Ovary (tissue), 7 donors: ENCODE measurements at regions not wholly inside any gene's neighbourhood (a gene's known extent, or its start where the extent isn't known, plus 50 kb on each side); places are given as distances from the start of the nearest gene placed in this dataset.

Experiments used
- DNase-seq, 5 donors: peaks; one replicate each; pipeline ENCODE4 v3.0.0-alpha.2; 2019 to 2020
- H3K27ac ChIP-seq, 2 donors: fragments of 200-600 bp; one replicate each; pipeline versions ENCODE4 v1.5.1 to v1.8.0; 2019 to 2022
- H3K27me3 ChIP-seq: fragments of 200-600 bp; one replicate; pipeline ENCODE4 v1.8.0; 2022
- H3K36me3 ChIP-seq: fragments of 200-600 bp; sonication (generic); one replicate; pipeline ENCODE4 v1.5.1; 2019
- H3K4me1 ChIP-seq: one replicate; pipeline ENCODE4 v1.8.1; 2013; ENCODE audit warnings: mild to moderate bottlenecking, moderate library complexity; ENCODE audit not compliant: insufficient read depth
- H3K4me3 ChIP-seq: fragments of 200-600 bp; sonication (generic); one replicate; pipeline ENCODE4 v1.5.1; 2017
- H3K9me3 ChIP-seq, 2 donors: fragments of 200-600 bp in 1 of 2; sonication (generic) in 1 of 2; one replicate each; pipeline versions ENCODE4 v1.5.1 to v1.8.1; 2013 to 2019; ENCODE audit warnings: mild to moderate bottlenecking in 1 of 2, moderate library complexity in 1 of 2
- CTCF ChIP-seq, 3 donors: fragments of 450-650 bp in 2 of 3; fragments of 200-600 bp in 1 of 3; IDR thresholded peaks; one replicate each; pipeline versions ENCODE4 v1.5.1 to v1.8.0; 2016 to 2022; ENCODE audit warnings: antibody characterized with exemption in 3 of 3, mild to moderate bottlenecking in 1 of 3
- EP300 ChIP-seq: sonication (generic); formaldehyde crosslinking; IDR thresholded peaks from one replicate; pipeline ENCODE4 v1.6.1; 2017; ENCODE audit warnings: antibody characterized with exemption
- POLR2A ChIP-seq: fragments of 450-650 bp; IDR thresholded peaks from one replicate; pipeline ENCODE4 v1.6.1; 2017; ENCODE audit warnings: antibody characterized with exemption, mild to moderate bottlenecking, moderate library complexity
- WGBS, 3 donors: extraction: QIAGEN DNeasy Blood & Tissue Kit in 1 of 3; methylation state at CpG; one replicate each; pipeline versions ENCODE4 v1.1.5 to v1.1.7; 2013 to 2017; 5-methylcytosine and 5-hydroxymethylcytosine counted together
- intact Hi-C, 4 donors: fragments of 100-400 bp; cut with DNase I; formaldehyde crosslinking; loops; one replicate each; pipeline versions ENCODE4 v1.11.0 to v1.15.1; 2022 to 2023
- donor health status: DM: no; HTN: no; CAD: no; lungs with moderate emphysema.
- donor health status: DM: no; HTN: no; CAD: no.
- donor health status: Bipolar disorder and iron deficiency.
- donor health status: DM: no; HTN: no; CAD: no.
- donor health status: DM: yes; HTN: yes; CAD: no.

GRCh38 chr1:78226784-78227183 is 181.0 kb downstream of the GIPC2 start:
- peak in 1 of 5 donors; percentile 33 for DNase-seq
- WGBS, 3 donors, result 77 to 84% (median 82%) methylated on average over 3 of the region's 3 CpGs
- H3K9me3 ChIP-seq, result no peaks in the 10 kb centered on the region
- no peaks in the 10 kb centered on the region for H3K27me3 ChIP-seq
- no peak for TF ChIP-seq POLR2A
- no peak for TF ChIP-seq EP300
- no peak for TF ChIP-seq CTCF (IDR thresholded peaks at IDR 0.05)
- H3K36me3 ChIP-seq, result no peaks in the 10 kb centered on the region
- no peak overlapping the region for H3K4me3 ChIP-seq
- peaks cover 5% of the 10 kb centered on the region for H3K4me1 ChIP-seq
- no peak overlapping the region for H3K27ac ChIP-seq
- intact Hi-C loops, result no loop called here

GRCh38 chr1:78227705-78228635 is 182.2 kb downstream of the GIPC2 start:
- Histone ChIP-seq H3K27me3 (no peaks in the 10 kb centered on the region), H3K36me3 (no peaks in the 10 kb centered on the region), H3K27ac (no peak overlapping the region), H3K4me1 (peaks cover 5% of the 10 kb centered on the region), H3K4me3 (no peak overlapping the region), H3K9me3 (no peaks in the 10 kb centered on the region)
- intact Hi-C loops, result no loop called here
- no peak for DNase-seq
- TF ChIP-seq POLR2A (no peak), EP300 (no peak), CTCF (IDR thresholded peaks at IDR 0.05) (no peak)
- 11 to 27% (median 20%) methylated on average over 6 of the region's 6 CpGs for WGBS, 3 donors

- H3K27me3 ChIP-seq, result no peaks in the 10 kb centered on the region
- DNase-seq, result no peak
These were observed 183.6 kb downstream of the GIPC2 start for GRCh38 chr1:78229344-78229743.

GRCh38 chr1:78231477-78231876 is 185.7 kb downstream of the GIPC2 start:
- no peaks in the 10 kb centered on the region for H3K27me3 ChIP-seq
- TF ChIP-seq EP300 (no peak), CTCF (IDR thresholded peaks at IDR 0.05) (no peak), POLR2A (no peak)
- no peak for DNase-seq
- no peak overlapping the region for H3K27ac ChIP-seq
- H3K4me3 ChIP-seq, result no peak overlapping the region
- H3K9me3 ChIP-seq, result no peaks in the 10 kb centered on the region
- intact Hi-C loops, result no loop called here
- 45 to 56% (median 51%) methylated on average over 3 of the region's 3 CpGs for WGBS, 3 donors
- no peaks in the 10 kb centered on the region for H3K36me3 ChIP-seq
- peaks cover 5% of the 10 kb centered on the region for H3K4me1 ChIP-seq

More at GRCh38 chr1:78229344-78229743, 183.6 kb downstream of the GIPC2 start:
- Histone ChIP-seq H3K36me3 (no peaks in the 10 kb centered on the region), H3K27ac (no peak overlapping the region), H3K4me1 (peaks cover 5% of the 10 kb centered on the region), H3K9me3 (no peaks in the 10 kb centered on the region), H3K4me3 (no peak overlapping the region)
- TF ChIP-seq CTCF (IDR thresholded peaks at IDR 0.05) (no peak), EP300 (no peak), POLR2A (no peak)
- 31 to 45% (median 40%) methylated on average over 3 of the region's 3 CpGs for WGBS, 3 donors
- intact Hi-C loops, result no loop called here
